Lung microvascular endothelial cell (primary cell): ENCODE measurements at regions not wholly inside any gene's neighbourhood (a gene's known extent, or its start where the extent isn't known, plus 50 kb on each side); places are given as distances from the start of the nearest gene placed in this dataset.

Experiments
- DNase-seq, 2 donors: peaks; one replicate each; pipeline versions ENCODE4 v3.0.0 to v3.0.0-alpha.2; 2010; ENCODE audit warnings: low read depth in 2 of 2

GRCh38 chr10:4733150-4733842 is 92.7 kb upstream of the AKR1E2 start:
- DNase-seq: peak in 1 of 2 donors; percentile 72

GRCh38 chr10:4730998-4731397 is 95.0 kb upstream of the AKR1E2 start:
- no peak for DNase-seq

GRCh38 chr10:4725917-4726606 is 99.9 kb upstream of the AKR1E2 start:
- DNase-seq: peak; percentile 91 to 93

GRCh38 chr10:4723860-4724259 is 102.1 kb upstream of the AKR1E2 start:
- no peak for DNase-seq

GRCh38 chr10:4721999-4722753 is 103.8 kb upstream of the AKR1E2 start:
- DNase-seq: no peak

- DNase-seq: peak; percentile 43 to 47
These were observed 105.5 kb upstream of the AKR1E2 start for GRCh38 chr10:4720463-4720862.

GRCh38 chr10:4719671-4720070 is 106.3 kb upstream of the AKR1E2 start:
- no peak for DNase-seq

GRCh38 chr10:4719036-4719435 is 107.0 kb upstream of the AKR1E2 start:
- no peak for DNase-seq

- no peak for DNase-seq
These were observed 107.5 kb upstream of the AKR1E2 start for GRCh38 chr10:4718544-4718943.

GRCh38 chr10:4717670-4718069 is 108.3 kb upstream of the AKR1E2 start:
- no peak for DNase-seq

GRCh38 chr10:4710858-4711257 is 115.1 kb upstream of the AKR1E2 start:
- no peak for DNase-seq

- peak; percentile 27 to 73 for DNase-seq
These were observed 117.8 kb upstream of the AKR1E2 start for GRCh38 chr10:4708123-4708759.

- no peak for DNase-seq
These were observed 118.8 kb upstream of the AKR1E2 start for GRCh38 chr10:4707221-4707620.

GRCh38 chr10:4704034-4704545 is 121.9 kb upstream of the AKR1E2 start:
- DNase-seq: peak; percentile 92 to 98

- DNase-seq: peak; percentile 59 to 71
These were observed 125.0 kb upstream of the AKR1E2 start for GRCh38 chr10:4701016-4701415.

- no peak for DNase-seq
These were observed 125.9 kb upstream of the AKR1E2 start for GRCh38 chr10:4699950-4700730.

GRCh38 chr10:4698075-4698474 is 127.9 kb upstream of the AKR1E2 start:
- DNase-seq: peak in 1 of 2 donors; percentile 65

- no peak for DNase-seq
These were observed 129.8 kb upstream of the AKR1E2 start for GRCh38 chr10:4696186-4696585.

GRCh38 chr10:4693967-4694366 is 132.0 kb upstream of the AKR1E2 start:
- DNase-seq: peak in 1 of 2 donors; percentile 81

GRCh38 chr10:4692206-4692605 is 133.8 kb upstream of the AKR1E2 start:
- no peak for DNase-seq

- no peak for DNase-seq
These were observed 134.2 kb upstream of the AKR1E2 start for GRCh38 chr10:4691776-4692175.
